ENCODE measurements at regions not wholly inside any gene's neighbourhood (a gene's known extent, or its start where the extent isn't known, plus 50 kb on each side); places are given as distances from the start of the nearest gene placed in this dataset.

GRCh38 chr16:80375513-80375912 lies 165.3 kb upstream of the DYNLRB2 start:
- TF ChIP-seq CTCF (IDR thresholded peaks at IDR 0.05; ENCODE audit: extremely low read depth, insufficient read depth, missing control alignments): no peak
- in situ Hi-C loops (cut with MboI; ENCODE audit: low pct_unique_long_range_greater_than_20kb, low sequenced_read_pairs, unreplicated experiment): no loop called here
- DNase-seq (ENCODE audit: low spot score): no peak

GRCh38 chr16:80372341-80372740 lies 168.5 kb upstream of the DYNLRB2 start:
- no peak for TF ChIP-seq CTCF (IDR thresholded peaks at IDR 0.05; ENCODE audit: extremely low read depth, insufficient read depth, missing control alignments)
- DNase-seq (ENCODE audit: low spot score): no peak
- in situ Hi-C loops (cut with MboI; ENCODE audit: low pct_unique_long_range_greater_than_20kb, low sequenced_read_pairs, unreplicated experiment): no loop called here

- in situ Hi-C loops (cut with MboI; ENCODE audit: low pct_unique_long_range_greater_than_20kb, low sequenced_read_pairs, unreplicated experiment): no loop called here
- peak; percentile 25 for TF ChIP-seq CTCF (IDR thresholded peaks at IDR 0.05; ENCODE audit: extremely low read depth, insufficient read depth, missing control alignments)
- DNase-seq (ENCODE audit: low spot score): no peak
These were observed 171.4 kb upstream of the DYNLRB2 start for GRCh38 chr16:80369138-80369958.

GRCh38 chr16:80367037-80367658 lies 173.6 kb upstream of the DYNLRB2 start:
- DNase-seq (ENCODE audit: low spot score): no peak
- in situ Hi-C loops (cut with MboI; ENCODE audit: low pct_unique_long_range_greater_than_20kb, low sequenced_read_pairs, unreplicated experiment): no loop called here
- no peak for TF ChIP-seq CTCF (IDR thresholded peaks at IDR 0.05; ENCODE audit: extremely low read depth, insufficient read depth, missing control alignments)

- in situ Hi-C loops (cut with MboI; ENCODE audit: low pct_unique_long_range_greater_than_20kb, low sequenced_read_pairs, unreplicated experiment): no loop called here
These were observed 174.8 kb upstream of the DYNLRB2 start for GRCh38 chr16:80366023-80366422.

GRCh38 chr16:80362816-80363215 lies 178.0 kb upstream of the DYNLRB2 start:
- no peak for DNase-seq (ENCODE audit: low spot score)
- in situ Hi-C loops (cut with MboI; ENCODE audit: low pct_unique_long_range_greater_than_20kb, low sequenced_read_pairs, unreplicated experiment): no loop called here
- TF ChIP-seq CTCF (IDR thresholded peaks at IDR 0.05; ENCODE audit: extremely low read depth, insufficient read depth, missing control alignments): no peak

More at GRCh38 chr16:80366023-80366422, 174.8 kb upstream of the DYNLRB2 start:
- no peak for TF ChIP-seq CTCF (IDR thresholded peaks at IDR 0.05; ENCODE audit: extremely low read depth, insufficient read depth, missing control alignments)
- no peak for DNase-seq (ENCODE audit: low spot score)

All from GM13977 (cell line).